ENCODE measurements at regions not wholly inside any gene's neighbourhood (a gene's known extent, or its start where the extent isn't known, plus 50 kb on each side); places are given as distances from the start of the nearest gene placed in this dataset.

GRCh38 chr14:98130691-98131090 lies 1141.3 kb downstream of the BCL11B start:
- no peak for TF ChIP-seq CTCF (IDR thresholded peaks at IDR 0.05)
- TF ChIP-seq POLR2A (IDR thresholded peaks at IDR 0.05): no peak
- no peak for TF ChIP-seq POLR2AphosphoS5 (IDR thresholded peaks at IDR 0.05)

Data from breast epithelium (tissue), 3 donors.